IMR-90 (cell line): ENCODE measurements at regions not wholly inside any gene's neighbourhood (a gene's known extent, or its start where the extent isn't known, plus 50 kb on each side); places are given as distances from the start of the nearest gene placed in this dataset.

Experiments
- BHLHE40 ChIP-seq: fragments of 150-350 bp; IDR thresholded peaks from 2 replicates; pipeline ENCODE4 v1.6.1; 2016; ENCODE audit warnings: mild to moderate bottlenecking, low read depth, low read length
- CEBPB ChIP-seq: IDR thresholded peaks from 2 replicates; pipeline ENCODE4 v1.6.1; 2012; ENCODE audit warnings: low read depth, low read length, improper control_type of control experiment
- CHD1 ChIP-seq: IDR thresholded peaks from 2 replicates; pipeline ENCODE4 v1.6.1; 2012; ENCODE audit warnings: low read depth, low read length, improper control_type of control experiment
- MAFK ChIP-seq: IDR thresholded peaks from 2 replicates; pipeline ENCODE4 v1.6.1; 2012; ENCODE audit warnings: low read depth, low read length, improper control_type of control experiment
- MAZ ChIP-seq: IDR thresholded peaks from 2 replicates; pipeline ENCODE4 v1.6.1; 2012; ENCODE audit warnings: low read depth, mild to moderate bottlenecking, low read length, improper control_type of control experiment, moderate library complexity, borderline replicate concordance
- MXI1 ChIP-seq: IDR thresholded peaks from 2 replicates; pipeline ENCODE4 v1.6.1; 2012; ENCODE audit warnings: low read depth, mild to moderate bottlenecking, low read length, moderate library complexity, borderline replicate concordance
- POLR2A ChIP-seq: IDR thresholded peaks from 2 replicates; pipeline ENCODE4 v1.6.1; 2012; ENCODE audit warnings: mild to moderate bottlenecking, low read depth, low read length
- RAD21 ChIP-seq: IDR thresholded peaks from 2 replicates; pipeline ENCODE4 v1.6.1; 2012; ENCODE audit warnings: low read length, improper control_type of control experiment
- RCOR1 ChIP-seq: IDR thresholded peaks from 2 replicates; pipeline ENCODE4 v1.6.1; 2012; ENCODE audit warnings: mild to moderate bottlenecking, low read length, improper control_type of control experiment; ENCODE audit not compliant: insufficient replicate concordance
- SMC3 ChIP-seq: fragments of 150-350 bp; IDR thresholded peaks from 2 replicates; pipeline ENCODE4 v1.6.1; 2016; ENCODE audit warnings: low read depth, mild to moderate bottlenecking, antibody characterized with exemption, low read length, moderate library complexity
- TF ChIP-seq, protein P1 (sequence below): conservative IDR thresholded peaks from 2 replicates; pipeline ENCODE4 v1.5.1; 2012; ENCODE audit warnings: mild to moderate bottlenecking, low read depth, low read length, improper control_type of control experiment
- TF ChIP-seq, protein P2 (sequence below): fragments of 150-350 bp; IDR thresholded peaks from 2 replicates; pipeline ENCODE4 v1.6.1; 2016; ENCODE audit warnings: low read depth, mild to moderate bottlenecking, low read length, moderate library complexity, borderline replicate concordance
- TF ChIP-seq, protein P3 (sequence below): fragments of 150-350 bp; IDR thresholded peaks from 2 replicates; pipeline ENCODE4 v1.6.1; 2017; ENCODE audit warnings: mild to moderate bottlenecking, antibody characterized with exemption, low read length, low read depth

- no peak for TF ChIP-seq MAZ
- TF ChIP-seq POLR2A: no peak
- no peak for TF ChIP-seq MXI1
- TF ChIP-seq, protein P1, sequence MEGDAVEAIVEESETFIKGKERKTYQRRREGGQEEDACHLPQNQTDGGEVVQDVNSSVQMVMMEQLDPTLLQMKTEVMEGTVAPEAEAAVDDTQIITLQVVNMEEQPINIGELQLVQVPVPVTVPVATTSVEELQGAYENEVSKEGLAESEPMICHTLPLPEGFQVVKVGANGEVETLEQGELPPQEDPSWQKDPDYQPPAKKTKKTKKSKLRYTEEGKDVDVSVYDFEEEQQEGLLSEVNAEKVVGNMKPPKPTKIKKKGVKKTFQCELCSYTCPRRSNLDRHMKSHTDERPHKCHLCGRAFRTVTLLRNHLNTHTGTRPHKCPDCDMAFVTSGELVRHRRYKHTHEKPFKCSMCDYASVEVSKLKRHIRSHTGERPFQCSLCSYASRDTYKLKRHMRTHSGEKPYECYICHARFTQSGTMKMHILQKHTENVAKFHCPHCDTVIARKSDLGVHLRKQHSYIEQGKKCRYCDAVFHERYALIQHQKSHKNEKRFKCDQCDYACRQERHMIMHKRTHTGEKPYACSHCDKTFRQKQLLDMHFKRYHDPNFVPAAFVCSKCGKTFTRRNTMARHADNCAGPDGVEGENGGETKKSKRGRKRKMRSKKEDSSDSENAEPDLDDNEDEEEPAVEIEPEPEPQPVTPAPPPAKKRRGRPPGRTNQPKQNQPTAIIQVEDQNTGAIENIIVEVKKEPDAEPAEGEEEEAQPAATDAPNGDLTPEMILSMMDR: no peak
- no peak for TF ChIP-seq CEBPB
- TF ChIP-seq MAFK: no peak
- no peak for TF ChIP-seq SMC3
- TF ChIP-seq RCOR1: no peak
- no peak for TF ChIP-seq RAD21
- TF ChIP-seq, protein P2, sequence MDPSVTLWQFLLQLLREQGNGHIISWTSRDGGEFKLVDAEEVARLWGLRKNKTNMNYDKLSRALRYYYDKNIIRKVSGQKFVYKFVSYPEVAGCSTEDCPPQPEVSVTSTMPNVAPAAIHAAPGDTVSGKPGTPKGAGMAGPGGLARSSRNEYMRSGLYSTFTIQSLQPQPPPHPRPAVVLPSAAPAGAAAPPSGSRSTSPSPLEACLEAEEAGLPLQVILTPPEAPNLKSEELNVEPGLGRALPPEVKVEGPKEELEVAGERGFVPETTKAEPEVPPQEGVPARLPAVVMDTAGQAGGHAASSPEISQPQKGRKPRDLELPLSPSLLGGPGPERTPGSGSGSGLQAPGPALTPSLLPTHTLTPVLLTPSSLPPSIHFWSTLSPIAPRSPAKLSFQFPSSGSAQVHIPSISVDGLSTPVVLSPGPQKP: no peak
- TF ChIP-seq BHLHE40: no peak
- TF ChIP-seq, protein P3, sequence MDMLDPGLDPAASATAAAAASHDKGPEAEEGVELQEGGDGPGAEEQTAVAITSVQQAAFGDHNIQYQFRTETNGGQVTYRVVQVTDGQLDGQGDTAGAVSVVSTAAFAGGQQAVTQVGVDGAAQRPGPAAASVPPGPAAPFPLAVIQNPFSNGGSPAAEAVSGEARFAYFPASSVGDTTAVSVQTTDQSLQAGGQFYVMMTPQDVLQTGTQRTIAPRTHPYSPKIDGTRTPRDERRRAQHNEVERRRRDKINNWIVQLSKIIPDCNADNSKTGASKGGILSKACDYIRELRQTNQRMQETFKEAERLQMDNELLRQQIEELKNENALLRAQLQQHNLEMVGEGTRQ: no peak
- no peak for TF ChIP-seq CHD1
Measured at GRCh38 chr2:128603411-128603924, 284.8 kb upstream of the HS6ST1 start.
